Nephron progenitor cell (in vitro differentiated cells): ENCODE measurements at regions not wholly inside any gene's neighbourhood (a gene's known extent, or its start where the extent isn't known, plus 50 kb on each side); places are given as distances from the start of the nearest gene placed in this dataset.

ENCODE experiments used
- DNase-seq: peaks from one replicate; pipeline ENCODE4 v3.0.0; 2021
- H3K27ac Mint-ChIP-seq: 2 replicates; pipeline ENCODE4 v1.8.0; 2021; ENCODE audit warnings: mild to moderate bottlenecking, moderate library complexity, mixed read lengths
- H3K27me3 Mint-ChIP-seq: 2 replicates; pipeline ENCODE4 v1.8.0; 2021; ENCODE audit warnings: mild to moderate bottlenecking, low read depth, mixed read lengths; ENCODE audit not compliant: poor library complexity
- H3K36me3 Mint-ChIP-seq: 2 replicates; pipeline ENCODE4 v1.8.0; 2021; ENCODE audit warnings: low read depth, mixed read lengths
- H3K4me1 Mint-ChIP-seq: 2 replicates; pipeline ENCODE4 v1.8.0; 2021; ENCODE audit warnings: mixed read lengths
- H3K4me3 Mint-ChIP-seq: 2 replicates; pipeline ENCODE4 v1.8.0; 2021; ENCODE audit warnings: mild to moderate bottlenecking, moderate library complexity, mixed read lengths
- H3K9me3 Mint-ChIP-seq: 2 replicates; pipeline ENCODE4 v1.8.0; 2021; ENCODE audit warnings: mild to moderate bottlenecking, moderate library complexity, mixed read lengths
- TF ChIP-seq, protein P1 (sequence below): fragments of 200-600 bp; sonication (generic); IDR thresholded peaks from 2 replicates; pipeline ENCODE4 v1.5.0; 2021; ENCODE audit warnings: antibody characterized with exemption

DNA sequence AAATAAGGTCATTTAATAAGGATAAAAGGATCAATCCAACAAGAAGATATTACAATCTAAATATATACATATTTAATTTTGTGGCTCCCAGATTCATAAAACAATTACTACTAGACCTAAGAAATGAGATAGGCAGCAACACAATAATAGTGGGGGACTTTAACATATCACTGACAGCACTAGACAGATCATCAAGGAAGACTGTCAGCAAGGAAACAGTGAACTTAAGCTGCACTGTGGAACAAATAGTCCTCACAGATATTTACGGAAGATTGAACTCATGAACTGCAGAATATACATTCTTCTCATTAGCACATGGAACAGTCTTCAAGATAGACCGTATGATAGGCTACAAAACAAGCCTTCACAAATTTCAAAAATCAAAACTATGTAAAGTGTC lies 56.1 kb upstream of the NAP1L2 start:
- Mint-ChIP-seq H3K4me1 (no peaks in the 10 kb centered on the region), H3K9me3 (peaks cover 23% of the 10 kb centered on the region), H3K27me3 (peaks cover 3% of the 10 kb centered on the region), H3K36me3 (no peaks in the 10 kb centered on the region), H3K4me3 (no peak overlapping the region), H3K27ac (no peak overlapping the region)
- TF ChIP-seq, protein P1, sequence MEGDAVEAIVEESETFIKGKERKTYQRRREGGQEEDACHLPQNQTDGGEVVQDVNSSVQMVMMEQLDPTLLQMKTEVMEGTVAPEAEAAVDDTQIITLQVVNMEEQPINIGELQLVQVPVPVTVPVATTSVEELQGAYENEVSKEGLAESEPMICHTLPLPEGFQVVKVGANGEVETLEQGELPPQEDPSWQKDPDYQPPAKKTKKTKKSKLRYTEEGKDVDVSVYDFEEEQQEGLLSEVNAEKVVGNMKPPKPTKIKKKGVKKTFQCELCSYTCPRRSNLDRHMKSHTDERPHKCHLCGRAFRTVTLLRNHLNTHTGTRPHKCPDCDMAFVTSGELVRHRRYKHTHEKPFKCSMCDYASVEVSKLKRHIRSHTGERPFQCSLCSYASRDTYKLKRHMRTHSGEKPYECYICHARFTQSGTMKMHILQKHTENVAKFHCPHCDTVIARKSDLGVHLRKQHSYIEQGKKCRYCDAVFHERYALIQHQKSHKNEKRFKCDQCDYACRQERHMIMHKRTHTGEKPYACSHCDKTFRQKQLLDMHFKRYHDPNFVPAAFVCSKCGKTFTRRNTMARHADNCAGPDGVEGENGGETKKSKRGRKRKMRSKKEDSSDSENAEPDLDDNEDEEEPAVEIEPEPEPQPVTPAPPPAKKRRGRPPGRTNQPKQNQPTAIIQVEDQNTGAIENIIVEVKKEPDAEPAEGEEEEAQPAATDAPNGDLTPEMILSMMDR = no peak
- DNase-seq = no peak

DNA sequence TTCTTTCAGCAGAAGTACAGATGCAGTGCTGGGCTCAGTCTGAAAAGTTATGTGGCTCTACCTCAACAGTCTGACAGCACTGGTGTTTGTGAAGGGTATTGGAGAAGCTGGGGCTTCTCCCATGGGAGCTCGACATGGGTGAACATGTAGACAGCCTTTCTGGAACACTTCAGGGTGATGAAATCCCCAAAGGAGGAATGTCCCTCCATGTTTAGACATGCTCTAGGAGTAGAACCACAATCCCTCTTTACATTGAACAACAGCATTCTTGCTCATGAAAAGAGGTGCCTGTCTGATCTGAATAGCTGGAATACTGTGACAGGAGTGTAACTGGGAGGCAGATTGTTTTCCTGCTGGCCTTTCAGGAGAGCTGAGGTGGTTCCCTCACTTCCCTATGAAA lies 53.8 kb upstream of the NAP1L2 start:
- no peak overlapping the region for H3K27ac Mint-ChIP-seq

DNA sequence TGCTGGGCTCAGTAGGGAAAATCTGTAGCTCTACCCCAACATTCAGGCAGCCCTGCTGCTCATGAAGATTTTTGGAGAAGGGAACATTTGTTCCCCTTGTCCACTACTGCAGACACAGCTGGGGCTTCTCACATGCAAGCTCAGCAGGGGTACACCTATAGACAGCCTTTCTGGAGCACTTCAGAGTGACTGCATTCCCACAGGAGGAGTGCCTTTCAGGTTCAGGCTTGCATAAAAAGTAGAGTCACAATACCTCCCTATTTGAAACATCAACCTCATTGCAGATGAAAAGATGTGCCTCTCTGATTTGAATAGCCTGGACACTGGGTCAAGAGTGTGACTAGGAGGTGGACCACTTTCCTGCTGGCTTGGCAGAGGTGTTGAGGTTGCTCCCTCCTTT lies 53.3 kb upstream of the NAP1L2 start:
- no peak for DNase-seq
- no peaks in the 10 kb centered on the region for H3K4me1 Mint-ChIP-seq
- H3K4me3 Mint-ChIP-seq = no peak overlapping the region
- H3K27me3 Mint-ChIP-seq = peaks cover 5% of the 10 kb centered on the region
- H3K27ac Mint-ChIP-seq = no peak overlapping the region
- no peaks in the 10 kb centered on the region for H3K36me3 Mint-ChIP-seq
- TF ChIP-seq, protein P1 = no peak
- H3K9me3 Mint-ChIP-seq = peaks cover 23% of the 10 kb centered on the region

More for the DNA sequence above, 53.8 kb upstream of the NAP1L2 start:
- Mint-ChIP-seq H3K9me3 (peaks cover 23% of the 10 kb centered on the region), H3K27me3 (peaks cover 5% of the 10 kb centered on the region), H3K4me3 (no peak overlapping the region), H3K4me1 (no peaks in the 10 kb centered on the region), H3K36me3 (no peaks in the 10 kb centered on the region)
- DNase-seq = no peak
- TF ChIP-seq, protein P1 = no peak

DNA sequence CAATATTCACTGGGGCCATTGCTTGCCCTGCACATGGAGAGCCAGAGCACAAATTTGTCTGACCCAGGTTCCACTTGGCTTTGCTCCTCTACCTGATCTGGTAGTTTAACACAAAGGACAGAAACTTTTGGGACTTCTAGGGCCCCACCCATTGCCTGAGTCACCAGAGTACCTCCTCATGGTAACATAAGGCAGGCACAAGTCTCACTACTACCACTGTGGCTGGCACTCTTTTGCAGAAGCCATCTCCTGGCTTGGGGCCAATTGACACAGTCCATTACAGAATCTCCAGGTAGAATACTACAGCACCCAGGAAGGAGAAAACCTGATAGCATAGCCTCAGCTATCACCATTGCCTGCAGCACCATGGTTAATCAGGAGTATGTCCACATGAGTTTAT lies 52.6 kb upstream of the NAP1L2 start:
- H3K27me3 Mint-ChIP-seq = peaks cover 5% of the 10 kb centered on the region
- H3K36me3 Mint-ChIP-seq = no peaks in the 10 kb centered on the region
- H3K4me1 Mint-ChIP-seq = no peaks in the 10 kb centered on the region
- TF ChIP-seq, protein P1 = no peak
- H3K4me3 Mint-ChIP-seq = no peak overlapping the region
- peaks cover 22% of the 10 kb centered on the region for H3K9me3 Mint-ChIP-seq
- no peak overlapping the region for H3K27ac Mint-ChIP-seq
- no peak for DNase-seq

DNA sequence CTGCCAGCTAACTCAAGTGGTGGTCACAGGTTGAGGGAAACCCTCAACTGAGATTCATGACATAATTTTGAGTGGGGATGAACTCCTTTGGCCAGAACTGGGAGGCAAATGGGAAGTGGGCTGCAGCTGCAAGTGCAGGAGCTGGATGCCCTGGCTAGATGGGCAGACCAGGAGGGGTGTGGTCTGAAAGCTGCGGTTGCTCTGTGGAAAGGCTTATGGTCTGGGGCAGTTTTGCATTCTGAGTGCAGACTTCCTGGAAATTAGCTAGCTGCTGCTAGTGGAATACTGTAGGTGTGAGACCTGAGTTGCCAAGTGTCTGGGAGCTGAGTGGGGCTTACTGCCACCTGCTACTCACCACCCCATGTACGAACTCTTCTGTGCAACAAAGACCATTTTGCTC lies 52.1 kb upstream of the NAP1L2 start:
- Mint-ChIP-seq H3K4me1 (no peaks in the 10 kb centered on the region), H3K27ac (no peak overlapping the region), H3K9me3 (peaks cover 21% of the 10 kb centered on the region), H3K4me3 (no peak overlapping the region), H3K27me3 (peaks cover 5% of the 10 kb centered on the region), H3K36me3 (no peaks in the 10 kb centered on the region)
- TF ChIP-seq, protein P1 = no peak
- DNase-seq = no peak
